ENCODE measurements at regions not wholly inside any gene's neighbourhood (a gene's known extent, or its start where the extent isn't known, plus 50 kb on each side); places are given as distances from the start of the nearest gene placed in this dataset.
A peak's percentile ranks its signal among the peaks of the same experiment; 100 is the strongest.

DNA sequence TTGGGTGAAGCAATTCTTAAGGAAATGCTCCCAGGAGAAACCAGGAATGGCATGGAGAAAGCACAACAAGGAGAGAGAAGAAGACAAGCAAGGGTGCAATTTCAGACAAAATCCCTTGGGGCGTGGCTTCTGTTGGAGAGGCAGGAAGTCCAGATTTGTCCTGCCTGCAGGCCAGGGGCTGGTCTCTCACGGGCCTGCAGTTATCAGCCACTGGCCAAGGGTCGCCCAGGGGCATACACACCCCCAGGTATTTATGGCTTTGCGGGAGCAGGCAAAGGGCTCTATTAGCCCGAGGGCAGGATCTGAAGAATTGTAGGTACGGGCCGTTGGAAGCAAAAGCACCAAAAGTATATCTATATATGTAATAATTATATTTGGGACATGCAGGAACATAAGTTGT, 87.7 kb downstream of the IYD start:
- DNase-seq (ENCODE audit: low read depth) (no peak), FAIRE-seq (peak; percentile 13)
- H3K4me3 ChIP-seq (ENCODE audit: low read depth, low read length) = no peak overlapping the region
- no peaks in the 10 kb centered on the region for H3K27me3 ChIP-seq (ENCODE audit: control insufficient read depth, insufficient read depth, low read length)
- TF ChIP-seq, protein P1, sequence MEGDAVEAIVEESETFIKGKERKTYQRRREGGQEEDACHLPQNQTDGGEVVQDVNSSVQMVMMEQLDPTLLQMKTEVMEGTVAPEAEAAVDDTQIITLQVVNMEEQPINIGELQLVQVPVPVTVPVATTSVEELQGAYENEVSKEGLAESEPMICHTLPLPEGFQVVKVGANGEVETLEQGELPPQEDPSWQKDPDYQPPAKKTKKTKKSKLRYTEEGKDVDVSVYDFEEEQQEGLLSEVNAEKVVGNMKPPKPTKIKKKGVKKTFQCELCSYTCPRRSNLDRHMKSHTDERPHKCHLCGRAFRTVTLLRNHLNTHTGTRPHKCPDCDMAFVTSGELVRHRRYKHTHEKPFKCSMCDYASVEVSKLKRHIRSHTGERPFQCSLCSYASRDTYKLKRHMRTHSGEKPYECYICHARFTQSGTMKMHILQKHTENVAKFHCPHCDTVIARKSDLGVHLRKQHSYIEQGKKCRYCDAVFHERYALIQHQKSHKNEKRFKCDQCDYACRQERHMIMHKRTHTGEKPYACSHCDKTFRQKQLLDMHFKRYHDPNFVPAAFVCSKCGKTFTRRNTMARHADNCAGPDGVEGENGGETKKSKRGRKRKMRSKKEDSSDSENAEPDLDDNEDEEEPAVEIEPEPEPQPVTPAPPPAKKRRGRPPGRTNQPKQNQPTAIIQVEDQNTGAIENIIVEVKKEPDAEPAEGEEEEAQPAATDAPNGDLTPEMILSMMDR (IDR thresholded peaks at IDR 0.05; ENCODE audit: insufficient read depth, low read length, severe bottlenecking) = no peak
- H3K36me3 ChIP-seq (ENCODE audit: control insufficient read depth, insufficient read depth, low read length) = no peaks in the 10 kb centered on the region

DNA sequence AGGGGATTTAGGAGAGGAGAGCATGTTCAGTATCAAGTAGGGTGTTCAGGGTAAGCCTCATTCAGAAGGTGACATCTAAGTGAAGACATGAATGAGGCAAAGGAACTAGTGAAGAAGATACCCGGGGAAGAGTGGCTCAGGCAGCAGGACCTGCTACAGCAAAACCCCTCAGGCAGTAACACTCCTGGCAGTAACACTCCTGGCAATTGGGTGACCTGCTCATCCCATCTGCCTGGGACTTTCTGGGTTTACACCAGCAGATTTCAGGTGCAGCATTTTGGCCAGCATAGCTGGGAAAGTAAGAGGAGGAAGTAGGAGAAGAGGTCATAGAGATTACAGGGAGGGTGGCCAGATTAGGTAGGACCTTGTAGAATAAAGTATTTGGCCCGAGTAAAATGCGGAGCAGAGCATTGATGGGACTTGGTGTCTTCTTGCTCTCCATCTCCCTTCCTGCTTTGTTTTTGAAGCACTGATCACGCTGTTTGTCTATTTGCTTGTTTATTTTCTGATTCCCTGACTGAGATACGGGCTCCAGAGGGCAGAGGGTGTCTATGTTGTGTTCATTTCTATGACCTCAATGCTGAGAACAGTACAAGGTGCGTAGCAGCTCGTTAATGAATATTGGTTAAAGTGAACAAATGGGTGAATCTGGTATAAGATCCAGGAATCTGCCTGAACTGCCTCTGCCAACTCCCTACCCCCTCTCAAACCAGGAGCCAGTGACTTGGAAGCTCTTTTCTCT, 88.3 kb downstream of the IYD start:
- DNase-seq (ENCODE audit: low read depth) (no peak), FAIRE-seq (no peak)
- TF ChIP-seq, protein P1 (IDR thresholded peaks at IDR 0.05; ENCODE audit: insufficient read depth, low read length, severe bottlenecking) = no peak
- H3K36me3 ChIP-seq (ENCODE audit: control insufficient read depth, insufficient read depth, low read length) = no peaks in the 10 kb centered on the region
- H3K4me3 ChIP-seq (ENCODE audit: low read depth, low read length) = no peak overlapping the region
- H3K27me3 ChIP-seq (ENCODE audit: control insufficient read depth, insufficient read depth, low read length) = no peaks in the 10 kb centered on the region

DNA sequence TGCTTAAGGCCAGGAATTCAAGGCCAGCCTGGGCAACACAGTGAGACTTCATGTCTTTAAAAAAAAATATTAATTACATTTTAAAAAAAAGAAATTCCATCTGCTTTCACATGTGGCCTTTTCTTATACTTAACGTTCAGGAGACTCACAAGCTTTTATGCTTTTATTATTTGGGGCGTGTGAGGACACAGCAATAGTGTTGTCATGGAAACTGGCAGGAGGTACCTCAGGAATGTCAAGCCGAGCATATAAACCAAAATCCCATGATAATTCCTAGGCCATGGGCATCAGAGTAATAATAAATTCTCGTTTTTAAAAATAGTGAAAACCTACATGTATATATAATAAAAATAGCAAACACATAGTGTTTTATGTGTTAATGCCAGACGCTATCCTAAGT, 89.8 kb downstream of the IYD start:
- TF ChIP-seq, protein P1 (IDR thresholded peaks at IDR 0.05; ENCODE audit: insufficient read depth, low read length, severe bottlenecking) = no peak
- no peaks in the 10 kb centered on the region for H3K27me3 ChIP-seq (ENCODE audit: control insufficient read depth, insufficient read depth, low read length)
- no peaks in the 10 kb centered on the region for H3K36me3 ChIP-seq (ENCODE audit: control insufficient read depth, insufficient read depth, low read length)
- FAIRE-seq (no peak), DNase-seq (ENCODE audit: low read depth) (no peak)
- H3K4me3 ChIP-seq (ENCODE audit: low read depth, low read length) = no peak overlapping the region

DNA sequence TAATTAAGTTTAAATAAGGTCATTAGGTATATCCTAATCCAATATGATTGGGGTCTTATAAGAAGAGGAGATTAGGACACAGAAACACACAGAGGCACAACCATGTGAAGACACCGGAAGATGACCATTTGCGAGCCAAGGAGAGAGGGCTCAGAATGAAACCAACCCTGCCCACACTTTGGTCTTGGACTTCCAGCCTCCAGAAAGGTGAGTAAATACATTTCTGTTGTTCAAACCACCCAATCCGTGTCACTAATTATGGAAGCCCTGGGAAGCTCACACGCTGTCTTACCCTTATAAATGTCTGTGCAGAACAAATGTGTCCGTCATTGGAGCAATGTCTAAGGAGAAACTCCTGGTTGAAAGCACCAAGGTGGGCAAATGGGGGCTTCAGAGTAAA, 95.0 kb downstream of the IYD start:
- H3K27me3 ChIP-seq (ENCODE audit: control insufficient read depth, insufficient read depth, low read length) = no peaks in the 10 kb centered on the region
- no peak for FAIRE-seq

DNA sequence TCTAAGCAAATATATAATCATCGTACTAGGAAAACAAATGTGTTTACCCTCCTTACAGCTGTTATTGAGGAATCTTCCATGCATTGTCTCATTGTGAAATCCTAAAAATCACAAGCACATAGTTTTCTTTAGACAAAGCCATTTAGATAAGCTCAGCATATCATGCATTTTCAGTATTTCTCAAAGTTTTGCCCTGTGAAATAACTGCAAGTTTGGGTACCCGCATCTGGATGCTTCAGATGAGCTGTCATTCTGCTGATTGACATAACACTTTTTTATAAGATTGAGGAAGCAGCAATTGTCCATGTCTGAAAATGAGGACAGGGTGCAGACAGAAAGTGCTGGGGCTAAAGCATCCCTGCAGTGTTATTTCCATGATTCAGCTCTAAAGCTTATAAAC, 96.2 kb downstream of the IYD start:
- no peak for FAIRE-seq
- TF ChIP-seq, protein P1 (IDR thresholded peaks at IDR 0.05; ENCODE audit: insufficient read depth, low read length, severe bottlenecking) = no peak

More for the DNA sequence above, 95.0 kb downstream of the IYD start:
- no peaks in the 10 kb centered on the region for H3K36me3 ChIP-seq (ENCODE audit: control insufficient read depth, insufficient read depth, low read length)
- TF ChIP-seq, protein P1 (IDR thresholded peaks at IDR 0.05; ENCODE audit: insufficient read depth, low read length, severe bottlenecking) = no peak
- no peak overlapping the region for H3K4me3 ChIP-seq (ENCODE audit: low read depth, low read length)
- no peak for DNase-seq (ENCODE audit: low read depth)

DNA sequence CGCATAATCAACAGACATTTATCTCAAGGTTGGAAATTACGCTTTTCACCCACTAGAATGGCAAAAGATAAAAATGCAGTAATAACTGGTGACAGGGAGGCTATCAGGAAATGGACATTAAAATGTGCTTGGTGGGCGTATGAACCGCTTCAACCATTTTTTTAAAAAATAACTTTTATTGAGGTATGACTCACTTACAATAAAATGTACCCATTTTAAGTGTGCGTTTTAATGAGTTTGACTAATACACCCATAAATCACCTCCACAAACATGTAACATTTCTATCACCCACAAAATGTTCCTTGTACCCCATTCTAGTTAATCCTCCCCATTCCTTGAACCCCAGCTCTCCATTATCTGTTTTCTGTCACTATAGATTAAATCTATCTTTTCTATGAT, 96.8 kb downstream of the IYD start:
- FAIRE-seq = no peak
- Histone ChIP-seq H3K36me3 (ENCODE audit: control insufficient read depth, insufficient read depth, low read length) (no peaks in the 10 kb centered on the region), H3K4me3 (ENCODE audit: low read depth, low read length) (no peak overlapping the region), H3K27me3 (ENCODE audit: control insufficient read depth, insufficient read depth, low read length) (no peaks in the 10 kb centered on the region)
- TF ChIP-seq, protein P1 (IDR thresholded peaks at IDR 0.05; ENCODE audit: insufficient read depth, low read length, severe bottlenecking) = no peak
- no peak for DNase-seq (ENCODE audit: low read depth)

More for the DNA sequence above, 96.2 kb downstream of the IYD start:
- Histone ChIP-seq H3K27me3 (ENCODE audit: control insufficient read depth, insufficient read depth, low read length) (no peaks in the 10 kb centered on the region), H3K36me3 (ENCODE audit: control insufficient read depth, insufficient read depth, low read length) (no peaks in the 10 kb centered on the region), H3K4me3 (ENCODE audit: low read depth, low read length) (no peak overlapping the region)
- DNase-seq (ENCODE audit: low read depth) = no peak
